Sigmoid colon (tissue), 4 donors: ENCODE measurements at regions not wholly inside any gene's neighbourhood (a gene's known extent, or its start where the extent isn't known, plus 50 kb on each side); places are given as distances from the start of the nearest gene placed in this dataset.

Experiments
- CTCF ChIP-seq, 4 experiments: fragments of 450-650 bp in 3 of 4; fragments of 200-600 bp in 1 of 4; IDR thresholded peaks; one replicate each; pipeline ENCODE4 v1.5.1; 2016 to 2019; ENCODE audit warnings: antibody characterized with exemption in 4 of 4, mild to moderate bottlenecking in 3 of 4, moderate library complexity in 2 of 4
- POLR2A ChIP-seq, 2 donors: fragments of 450-650 bp; IDR thresholded peaks; one replicate each; pipeline ENCODE4 v1.6.1; 2016; ENCODE audit warnings: antibody characterized with exemption in 2 of 2, mild to moderate bottlenecking in 2 of 2, moderate library complexity in 2 of 2
- POLR2AphosphoS5 ChIP-seq, 4 donors: sonication (generic); formaldehyde crosslinking; IDR thresholded peaks; one replicate each; pipeline ENCODE4 v1.6.1; 2017; ENCODE audit warnings: antibody characterized with exemption in 4 of 4

GRCh38 chr3:124230432-124230831, 238.5 kb upstream of the ROPN1 start:
- no peak for TF ChIP-seq POLR2A (IDR thresholded peaks at IDR 0.05)
- no peak for TF ChIP-seq CTCF (IDR thresholded peaks at IDR 0.05)
- no peak for TF ChIP-seq POLR2AphosphoS5 (IDR thresholded peaks at IDR 0.05)
